ENCODE measurements at regions not wholly inside any gene's neighbourhood (a gene's known extent, or its start where the extent isn't known, plus 50 kb on each side); places are given as distances from the start of the nearest gene placed in this dataset.

GRCh38 chr7:64407148-64407547 is 93.4 kb downstream of the ZNF736 start:
- ChIA-PET CTCF (ENCODE audit: partially characterized antibody) (no interaction called here), POLR2A (ENCODE audit: partially characterized antibody) (no interaction called here)
- H3K4me1 Mint-ChIP-seq = no peaks in the 10 kb centered on the region
- DNase-seq = no peak
- Histone ChIP-seq H3K36me3 (ENCODE audit: insufficient read depth, low read length) (no peaks in the 10 kb centered on the region), H3K27ac (ENCODE audit: low read depth, low read length) (no peak overlapping the region), H3K9me3 (ENCODE audit: control insufficient read depth in 1 of 2, low read length in 2 of 2) (no peaks in the 10 kb centered on the region), H3K4me3 (ENCODE audit: low read length in 2 of 2) (no peak overlapping the region), H3K4me1 (ENCODE audit: insufficient read depth, low read length) (no peaks in the 10 kb centered on the region), H3K27me3 (ENCODE audit: insufficient read depth, low read length) (no peaks in the 10 kb centered on the region)
- no peak overlapping the region for H3K27ac Mint-ChIP-seq
- no peaks in the 10 kb centered on the region for H3K27me3 Mint-ChIP-seq
- H3K9me3 Mint-ChIP-seq = peaks cover 0 to 32% (median 12%) of the 10 kb centered on the region in 8 donors
- intact Hi-C loops (cut with micrococcal nuclease) = no loop called here
- H3K4me3 Mint-ChIP-seq = no peak overlapping the region
- H3K36me3 Mint-ChIP-seq = no peaks in the 10 kb centered on the region

All from CD4-positive, alpha-beta memory T cell (primary cell).